Effector CD8-positive, alpha-beta T cell (primary cell): ENCODE measurements at regions not wholly inside any gene's neighbourhood (a gene's known extent, or its start where the extent isn't known, plus 50 kb on each side); places are given as distances from the start of the nearest gene placed in this dataset.
"Not testable (repeated sequence)": the region's sequence is repeated elsewhere in the genome, so short reads cannot be mapped to it uniquely, and the experiment has no call there.

Source experiments
- DNase-seq: peaks from one replicate; lab custom pipeline; 2025; lab: John Stamatoyannopoulos, UW

GRCh38 chr1:47684964-47685762, 247.3 kb downstream of the FOXD2 start:
- DNase-seq = no peak

GRCh38 chr1:47685763-47686066, 247.9 kb downstream of the FOXD2 start:
- DNase-seq = no peak

- DNase-seq = no peak
Observed at GRCh38 chr1:47686731-47687630, 249.1 kb downstream of the FOXD2 start.

- no peak for DNase-seq
Observed at GRCh38 chr1:47687631-47688460, 250.0 kb downstream of the FOXD2 start.

- no peak for DNase-seq
Observed at GRCh38 chr1:47688461-47689296, 250.8 kb downstream of the FOXD2 start.

- DNase-seq = no peak
Observed at GRCh38 chr1:47689894-47690293, 252.1 kb downstream of the FOXD2 start.

- DNase-seq = no peak
Observed at GRCh38 chr1:47690341-47691250, 252.8 kb downstream of the FOXD2 start.

- DNase-seq = not testable (repeated sequence)
Observed at GRCh38 chr1:47691293-47691692, 253.4 kb downstream of the FOXD2 start.

- no peak for DNase-seq
Observed at GRCh38 chr1:47692196-47692595, 254.4 kb downstream of the FOXD2 start.

- DNase-seq = no peak
Observed at GRCh38 chr1:47693115-47693514, 255.3 kb downstream of the FOXD2 start.

- no peak for DNase-seq
Observed at GRCh38 chr1:47694011-47694890, 256.4 kb downstream of the FOXD2 start.

- no peak for DNase-seq
Observed at GRCh38 chr1:47696404-47696736, 258.5 kb downstream of the FOXD2 start.

GRCh38 chr1:47696737-47697441, 259.0 kb downstream of the FOXD2 start:
- no peak for DNase-seq

- DNase-seq = no peak
Observed at GRCh38 chr1:47697616-47698335, 259.9 kb downstream of the FOXD2 start.

GRCh38 chr1:47699492-47700235, 261.8 kb downstream of the FOXD2 start:
- no peak for DNase-seq

- DNase-seq = no peak
Observed at GRCh38 chr1:47701283-47701682, 263.4 kb downstream of the FOXD2 start.
